Esophagus muscularis mucosa (tissue), 3 donors: ENCODE measurements at regions not wholly inside any gene's neighbourhood (a gene's known extent, or its start where the extent isn't known, plus 50 kb on each side); places are given as distances from the start of the nearest gene placed in this dataset.
"Not testable (repeated sequence)": the region's sequence is repeated elsewhere in the genome, so short reads cannot be mapped to it uniquely, and the experiment has no call there.

Experiments used
- CTCF ChIP-seq, 3 experiments: fragments of 200-600 bp in 2 of 3; fragments of 450-650 bp in 1 of 3; sonication (generic) in 2 of 3; IDR thresholded peaks; one replicate each; pipeline ENCODE4 v1.5.1; 2017 to 2019; ENCODE audit warnings: antibody characterized with exemption in 3 of 3, mild to moderate bottlenecking in 2 of 3, moderate library complexity in 1 of 3
- POLR2A ChIP-seq: fragments of 450-650 bp; IDR thresholded peaks from one replicate; pipeline ENCODE4 v1.6.1; 2017; ENCODE audit warnings: antibody characterized with exemption, moderate library complexity, mild to moderate bottlenecking, low read depth

- TF ChIP-seq CTCF (IDR thresholded peaks at IDR 0.05); POLR2A: not testable (repeated sequence)
Observed at GRCh38 chr14:105697414-105697813, 171.0 kb downstream of the TMEM121 start.
